Ishikawa (cell line): ENCODE measurements at regions not wholly inside any gene's neighbourhood (a gene's known extent, or its start where the extent isn't known, plus 50 kb on each side); places are given as distances from the start of the nearest gene placed in this dataset.

Source experiments
- CEBPB ChIP-seq: IDR thresholded peaks from 2 replicates; pipeline ENCODE4 v1.6.1; 2012
- CREB1 ChIP-seq: IDR thresholded peaks from 2 replicates; pipeline ENCODE4 v1.6.1; 2012; ENCODE audit warnings: low read depth
- EGR1 ChIP-seq: IDR thresholded peaks from 2 replicates; pipeline ENCODE4 v1.6.1; 2012
- EP300 ChIP-seq: IDR thresholded peaks from 2 replicates; pipeline ENCODE4 v1.6.1; 2012; ENCODE audit warnings: borderline replicate concordance
- FOXM1 ChIP-seq: IDR thresholded peaks from 2 replicates; pipeline ENCODE4 v1.6.1; 2012; ENCODE audit warnings: low read depth, borderline replicate concordance
- NFIC ChIP-seq: IDR thresholded peaks from 2 replicates; pipeline ENCODE4 v1.6.1; 2012
- RAD21 ChIP-seq: IDR thresholded peaks from 2 replicates; pipeline ENCODE4 v1.6.1; 2012; ENCODE audit warnings: low read depth
- TAF1 ChIP-seq: IDR thresholded peaks from 2 replicates; pipeline ENCODE4 v1.6.1; 2012; ENCODE audit warnings: low read depth, mild to moderate bottlenecking
- TCF12 ChIP-seq: IDR thresholded peaks from 2 replicates; pipeline ENCODE4 v1.6.1; 2012; ENCODE audit warnings: low read depth
- TEAD4 ChIP-seq: IDR thresholded peaks from 2 replicates; pipeline ENCODE4 v1.6.1; 2012
- YY1 ChIP-seq: IDR thresholded peaks from 2 replicates; pipeline ENCODE4 v1.6.1; 2012; ENCODE audit warnings: low read depth
- ZBTB7A ChIP-seq: IDR thresholded peaks from 2 replicates; pipeline ENCODE4 v1.6.1; 2012; ENCODE audit warnings: low read depth
- TF ChIP-seq, protein P1 (sequence below): IDR thresholded peaks from 2 replicates; pipeline ENCODE4 v1.6.1; 2012; ENCODE audit warnings: low read depth, mild to moderate bottlenecking
- TF ChIP-seq, protein P2 (sequence below): IDR thresholded peaks from 2 replicates; pipeline ENCODE4 v1.6.1; 2012
- TF ChIP-seq, protein P3 (sequence below): IDR thresholded peaks from 2 replicates; pipeline ENCODE4 v1.6.1; 2012

DNA sequence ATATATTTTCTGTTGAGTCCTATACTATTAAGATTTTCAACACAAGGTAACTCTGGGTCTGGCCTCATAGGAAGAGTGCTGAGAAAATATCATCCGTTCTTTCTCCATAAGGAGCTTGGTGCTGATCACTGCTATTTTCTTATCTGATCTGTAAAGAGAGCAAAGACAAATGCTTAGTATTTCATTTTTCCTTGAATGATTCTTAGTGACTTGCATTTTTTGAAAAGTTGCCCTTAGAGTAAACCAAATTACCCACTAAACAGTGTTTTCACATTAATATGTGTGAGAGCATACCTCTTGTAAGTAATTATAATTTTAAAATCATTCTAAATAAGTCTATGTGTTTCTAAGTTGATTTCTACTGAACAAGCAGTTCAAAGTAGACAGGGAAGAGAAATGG is 121.3 kb upstream of the CTSV start:
- TF ChIP-seq, protein P1, sequence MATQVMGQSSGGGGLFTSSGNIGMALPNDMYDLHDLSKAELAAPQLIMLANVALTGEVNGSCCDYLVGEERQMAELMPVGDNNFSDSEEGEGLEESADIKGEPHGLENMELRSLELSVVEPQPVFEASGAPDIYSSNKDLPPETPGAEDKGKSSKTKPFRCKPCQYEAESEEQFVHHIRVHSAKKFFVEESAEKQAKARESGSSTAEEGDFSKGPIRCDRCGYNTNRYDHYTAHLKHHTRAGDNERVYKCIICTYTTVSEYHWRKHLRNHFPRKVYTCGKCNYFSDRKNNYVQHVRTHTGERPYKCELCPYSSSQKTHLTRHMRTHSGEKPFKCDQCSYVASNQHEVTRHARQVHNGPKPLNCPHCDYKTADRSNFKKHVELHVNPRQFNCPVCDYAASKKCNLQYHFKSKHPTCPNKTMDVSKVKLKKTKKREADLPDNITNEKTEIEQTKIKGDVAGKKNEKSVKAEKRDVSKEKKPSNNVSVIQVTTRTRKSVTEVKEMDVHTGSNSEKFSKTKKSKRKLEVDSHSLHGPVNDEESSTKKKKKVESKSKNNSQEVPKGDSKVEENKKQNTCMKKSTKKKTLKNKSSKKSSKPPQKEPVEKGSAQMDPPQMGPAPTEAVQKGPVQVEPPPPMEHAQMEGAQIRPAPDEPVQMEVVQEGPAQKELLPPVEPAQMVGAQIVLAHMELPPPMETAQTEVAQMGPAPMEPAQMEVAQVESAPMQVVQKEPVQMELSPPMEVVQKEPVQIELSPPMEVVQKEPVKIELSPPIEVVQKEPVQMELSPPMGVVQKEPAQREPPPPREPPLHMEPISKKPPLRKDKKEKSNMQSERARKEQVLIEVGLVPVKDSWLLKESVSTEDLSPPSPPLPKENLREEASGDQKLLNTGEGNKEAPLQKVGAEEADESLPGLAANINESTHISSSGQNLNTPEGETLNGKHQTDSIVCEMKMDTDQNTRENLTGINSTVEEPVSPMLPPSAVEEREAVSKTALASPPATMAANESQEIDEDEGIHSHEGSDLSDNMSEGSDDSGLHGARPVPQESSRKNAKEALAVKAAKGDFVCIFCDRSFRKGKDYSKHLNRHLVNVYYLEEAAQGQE: no peak
- TF ChIP-seq EP300 (no peak), TEAD4 (no peak), FOXM1 (no peak)
- TF ChIP-seq, protein P2, sequence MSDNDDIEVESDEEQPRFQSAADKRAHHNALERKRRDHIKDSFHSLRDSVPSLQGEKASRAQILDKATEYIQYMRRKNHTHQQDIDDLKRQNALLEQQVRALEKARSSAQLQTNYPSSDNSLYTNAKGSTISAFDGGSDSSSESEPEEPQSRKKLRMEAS: no peak

DNA sequence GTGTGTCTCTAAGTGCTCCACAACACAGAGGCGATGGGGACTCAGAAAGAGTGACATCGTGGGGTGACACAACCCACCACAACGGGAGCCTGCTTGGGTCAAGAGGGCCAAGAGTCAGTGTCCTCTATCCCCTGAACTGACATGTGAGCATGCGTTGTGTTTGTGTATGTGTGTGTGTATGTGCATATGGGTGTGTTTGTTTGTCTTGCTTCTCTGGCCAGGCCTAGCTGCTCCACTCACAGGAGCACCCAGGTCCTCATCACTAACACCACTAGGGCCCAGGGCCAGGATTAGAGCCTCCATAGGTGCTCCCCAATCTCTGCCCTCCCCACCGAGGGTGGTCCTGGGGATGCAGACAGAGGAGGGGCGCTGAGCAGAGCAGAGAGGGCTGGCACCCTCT is 115.0 kb upstream of the CTSV start:
- TF ChIP-seq RAD21 (no peak), YY1 (no peak), TEAD4 (no peak), NFIC (no peak), CREB1 (no peak)
- TF ChIP-seq, protein P3, sequence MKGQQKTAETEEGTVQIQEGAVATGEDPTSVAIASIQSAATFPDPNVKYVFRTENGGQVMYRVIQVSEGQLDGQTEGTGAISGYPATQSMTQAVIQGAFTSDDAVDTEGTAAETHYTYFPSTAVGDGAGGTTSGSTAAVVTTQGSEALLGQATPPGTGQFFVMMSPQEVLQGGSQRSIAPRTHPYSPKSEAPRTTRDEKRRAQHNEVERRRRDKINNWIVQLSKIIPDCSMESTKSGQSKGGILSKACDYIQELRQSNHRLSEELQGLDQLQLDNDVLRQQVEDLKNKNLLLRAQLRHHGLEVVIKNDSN: no peak

DNA sequence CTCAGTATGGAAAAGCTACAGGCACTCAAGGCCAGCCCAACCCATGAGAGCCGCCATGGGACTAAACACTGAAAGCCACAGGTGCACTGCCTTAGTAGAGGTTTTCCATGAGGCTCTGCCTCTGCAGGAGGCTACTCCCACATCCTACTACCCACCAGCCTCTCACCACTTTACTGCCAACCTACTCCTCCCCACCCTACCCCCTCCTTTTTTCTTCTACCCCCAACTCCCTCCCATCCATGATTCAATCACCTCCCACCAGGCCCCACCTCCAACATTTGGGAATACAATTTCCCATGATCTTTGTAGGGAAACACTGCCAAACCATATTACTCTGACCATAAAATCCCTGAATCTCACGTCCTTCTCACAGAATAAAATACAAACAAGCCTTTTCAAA is 101.6 kb upstream of the CTSV start:
- TF ChIP-seq EP300 (no peak), CEBPB (no peak), FOXM1 (no peak), CREB1 (no peak), TEAD4 (no peak), TCF12 (no peak), YY1 (no peak), ZBTB7A (no peak), NFIC (no peak), TAF1 (no peak), EGR1 (no peak), RAD21 (no peak)
- TF ChIP-seq, protein P1: no peak
- TF ChIP-seq, protein P2: no peak
- TF ChIP-seq, protein P3: no peak

DNA sequence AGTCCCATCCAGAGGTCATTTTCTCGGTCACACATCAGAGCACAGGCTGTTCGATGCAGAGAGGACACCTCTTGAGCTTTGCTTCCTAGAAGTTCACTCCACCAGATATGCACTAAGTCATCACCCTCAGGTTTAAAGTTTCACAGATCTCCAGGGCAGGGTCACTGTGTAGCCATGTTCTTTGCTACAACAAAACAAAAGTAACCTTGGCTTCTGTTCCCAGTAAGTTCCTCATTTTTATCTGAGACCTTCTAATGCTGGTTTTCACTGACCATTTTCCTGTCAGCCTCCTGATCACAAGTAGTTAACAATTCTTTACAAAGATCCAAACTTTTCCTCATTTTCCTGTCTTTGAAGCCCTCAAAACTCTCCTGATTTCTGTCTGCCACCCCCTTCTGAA is 97.5 kb upstream of the CTSV start:
- no peak for TF ChIP-seq TAF1

DNA sequence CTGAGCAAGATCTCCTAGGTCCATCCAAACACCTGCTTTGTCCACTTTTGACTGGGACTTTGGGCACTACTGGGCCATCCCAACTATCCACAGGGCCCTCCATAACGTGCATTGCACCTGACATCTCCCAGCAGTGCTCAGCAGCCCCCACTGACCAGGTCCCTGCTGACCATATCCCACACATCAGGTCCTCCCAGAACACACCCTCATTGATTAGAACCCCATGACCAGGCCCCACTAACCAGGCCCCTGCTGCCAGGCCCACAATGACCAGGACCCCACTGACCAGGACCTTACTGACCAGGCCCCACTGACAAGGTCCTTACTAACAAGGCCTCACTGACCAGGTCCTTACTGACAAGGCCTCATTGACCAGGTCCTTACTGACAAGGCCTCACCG is 93.9 kb upstream of the CTSV start:
- TF ChIP-seq, protein P2: no peak
- TF ChIP-seq, protein P1: no peak

DNA sequence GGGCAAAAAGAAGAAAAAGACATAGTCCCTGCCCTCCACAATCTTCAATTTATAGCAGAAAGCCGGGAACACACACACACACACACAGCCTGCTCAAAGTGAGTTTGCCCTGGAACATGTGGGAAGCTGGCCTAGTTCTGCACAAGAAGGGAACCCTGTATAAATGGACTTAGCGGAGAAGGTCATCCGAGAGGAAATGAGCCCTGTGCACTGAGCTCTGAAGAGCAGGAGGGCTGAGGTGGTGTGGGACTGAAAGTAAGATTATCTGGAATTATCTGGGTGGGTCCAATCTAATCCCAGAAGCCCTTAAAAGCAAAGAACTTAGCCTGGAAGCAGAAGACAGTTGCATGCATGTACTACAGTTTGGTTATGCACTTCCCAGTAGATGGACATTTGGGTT is 90.0 kb upstream of the CTSV start:
- TF ChIP-seq EGR1 (no peak), TAF1 (no peak), CREB1 (no peak), ZBTB7A (no peak), EP300 (no peak), YY1 (no peak), NFIC (no peak)
- TF ChIP-seq, protein P1: no peak
